ENCODE measurements at regions not wholly inside any gene's neighbourhood (a gene's known extent, or its start where the extent isn't known, plus 50 kb on each side); places are given as distances from the start of the nearest gene placed in this dataset.

DNA sequence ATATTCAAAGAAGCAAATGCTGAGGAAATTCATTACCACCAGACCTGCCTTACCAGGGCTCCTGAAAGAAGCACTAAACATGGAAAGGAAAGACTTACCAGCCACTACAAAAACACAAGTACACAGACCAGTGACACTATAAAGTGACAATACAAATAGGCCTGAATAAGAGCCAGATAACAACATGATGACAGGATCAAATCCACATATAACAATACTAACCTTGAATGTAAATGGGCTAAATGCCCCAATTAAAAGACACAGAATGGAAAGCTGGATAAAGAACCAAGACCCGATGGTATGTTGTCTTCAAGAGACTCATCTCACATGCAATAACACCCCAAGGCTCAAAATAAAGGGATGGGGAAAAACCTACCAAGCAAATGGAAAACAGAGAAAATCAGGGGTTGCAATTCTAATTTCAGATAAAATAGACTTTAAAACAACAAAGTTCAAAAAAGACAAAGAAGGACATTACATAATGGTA, 353.4 kb downstream of the LNPK start (continued):
- TF ChIP-seq RAD21 (conservative IDR thresholded peaks at IDR 0.05 in 1 of 2, IDR thresholded peaks at IDR 0.05 in 1 of 2), result no peak

GRCh38 chr2:175647058-175647457, 355.0 kb downstream of the LNPK start:
- Histone ChIP-seq H3K4me3 (no peak overlapping the region), H3K27ac (no peak overlapping the region), H3K4me1 (no peaks in the 10 kb centered on the region), H3K4me2 (no peak overlapping the region), H3K9me3 (no peaks in the 10 kb centered on the region)
- CTCF ChIA-PET, result no interaction called here
- ATAC-seq, result no peak
- DNase-seq (ENCODE audit: low read depth in 1 of 2, low spot score in 1 of 2), result no peak
- no peak for FAIRE-seq
- TF ChIP-seq RCOR1 (IDR thresholded peaks at IDR 0.05; ENCODE audit: low read depth, low read length) (no peak), RAD21 (conservative IDR thresholded peaks at IDR 0.05 in 1 of 2, IDR thresholded peaks at IDR 0.05 in 1 of 2) (no peak), JUNB (IDR thresholded peaks at IDR 0.05) (no peak), GATA3 (IDR thresholded peaks at IDR 0.05; ENCODE audit: borderline replicate concordance) (no peak), KDM5A (IDR thresholded peaks at IDR 0.05) (no peak), PHF8 (IDR thresholded peaks at IDR 0.05; ENCODE audit: borderline replicate concordance, low read depth) (no peak), EHF (CRISPR knock-in tag; IDR thresholded peaks at IDR 0.05) (no peak), TFCP2L1 (CRISPR knock-in tag; IDR thresholded peaks at IDR 0.05) (no peak), ZSCAN20 (CRISPR knock-in tag; IDR thresholded peaks at IDR 0.05) (no peak), HOXA7 (CRISPR knock-in tag; IDR thresholded peaks at IDR 0.05) (no peak)
- TF ChIP-seq, protein P1, sequence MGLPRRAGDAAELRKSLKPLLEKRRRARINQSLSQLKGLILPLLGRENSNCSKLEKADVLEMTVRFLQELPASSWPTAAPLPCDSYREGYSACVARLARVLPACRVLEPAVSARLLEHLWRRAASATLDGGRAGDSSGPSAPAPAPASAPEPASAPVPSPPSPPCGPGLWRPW (IDR thresholded peaks at IDR 0.05), result no peak
- POLR2A ChIA-PET, result no interaction called here
- whole genome bisulfite sequencing (ENCODE audit: missing lambda C conversion rate), result 51% methylated on average over 2 of the region's 2 CpGs

GRCh38 chr2:175640655-175641054, 361.4 kb downstream of the LNPK start:
- Histone ChIP-seq H3K27ac (no peak overlapping the region), H3K9me3 (no peaks in the 10 kb centered on the region), H3K4me1 (no peaks in the 10 kb centered on the region), H3K4me2 (no peak overlapping the region), H3K4me3 (no peak overlapping the region)
- no peak for DNase-seq (ENCODE audit: low read depth in 1 of 2, low spot score in 1 of 2)
- ChIA-PET CTCF (no interaction called here), POLR2A (no interaction called here)
- no peak for TF ChIP-seq RARB (CRISPR knock-in tag; IDR thresholded peaks at IDR 0.05)
- TF ChIP-seq MYC (IDR thresholded peaks at IDR 0.05; ENCODE audit: borderline replicate concordance, low read length), result no peak
- no peak for TF ChIP-seq PHF8 (IDR thresholded peaks at IDR 0.05; ENCODE audit: borderline replicate concordance, low read depth)
- no peak for TF ChIP-seq HDAC2 (IDR thresholded peaks at IDR 0.05)
- TF ChIP-seq SREBF2 (IDR thresholded peaks at IDR 0.05), result no peak
- TF ChIP-seq KDM1A (IDR thresholded peaks at IDR 0.05; ENCODE audit: low read depth), result no peak
- TF ChIP-seq BHLHE40 (IDR thresholded peaks at IDR 0.05; ENCODE audit: low read depth, low read length), result no peak
- TF ChIP-seq MAFK (IDR thresholded peaks at IDR 0.05; ENCODE audit: partially characterized antibody), result no peak
- no peak for TF ChIP-seq RFX5 (IDR thresholded peaks at IDR 0.05)
- TF ChIP-seq TFCP2L1 (CRISPR knock-in tag; IDR thresholded peaks at IDR 0.05), result no peak
- no peak for TF ChIP-seq TP53 (CRISPR knock-in tag; IDR thresholded peaks at IDR 0.05)
- TF ChIP-seq ZSCAN20 (CRISPR knock-in tag; IDR thresholded peaks at IDR 0.05), result no peak
- TF ChIP-seq, protein P2, sequence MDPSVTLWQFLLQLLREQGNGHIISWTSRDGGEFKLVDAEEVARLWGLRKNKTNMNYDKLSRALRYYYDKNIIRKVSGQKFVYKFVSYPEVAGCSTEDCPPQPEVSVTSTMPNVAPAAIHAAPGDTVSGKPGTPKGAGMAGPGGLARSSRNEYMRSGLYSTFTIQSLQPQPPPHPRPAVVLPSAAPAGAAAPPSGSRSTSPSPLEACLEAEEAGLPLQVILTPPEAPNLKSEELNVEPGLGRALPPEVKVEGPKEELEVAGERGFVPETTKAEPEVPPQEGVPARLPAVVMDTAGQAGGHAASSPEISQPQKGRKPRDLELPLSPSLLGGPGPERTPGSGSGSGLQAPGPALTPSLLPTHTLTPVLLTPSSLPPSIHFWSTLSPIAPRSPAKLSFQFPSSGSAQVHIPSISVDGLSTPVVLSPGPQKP (IDR thresholded peaks at IDR 0.05; ENCODE audit: low read depth, low read length), result no peak
- TF ChIP-seq CTCF (IDR thresholded peaks at IDR 0.05), result no peak
- WGBS (ENCODE audit: missing lambda C conversion rate), result 31% methylated on average over 2 of the region's 2 CpGs
- FAIRE-seq, result no peak
- ATAC-seq, result no peak
